Thyroid gland (tissue), 4 donors: ENCODE measurements at regions not wholly inside any gene's neighbourhood (a gene's known extent, or its start where the extent isn't known, plus 50 kb on each side); places are given as distances from the start of the nearest gene placed in this dataset.
"Not testable (repeated sequence)": the region's sequence is repeated elsewhere in the genome, so short reads cannot be mapped to it uniquely, and the experiment has no call there.

ENCODE experiments used
- DNase-seq, 2 donors: peaks; one replicate each; pipeline ENCODE4 v3.0.0-alpha.2; 2019
- H3K27ac ChIP-seq, 3 donors: fragments of 200-600 bp; sonication (generic); 1 replicate in 2 of 3; 2 replicates in 1 of 3; pipeline ENCODE4 v1.5.1; 2016 to 2019; ENCODE audit warnings: mild to moderate bottlenecking in 1 of 3, moderate library complexity in 1 of 3
- H3K27me3 ChIP-seq: fragments of 200-600 bp; sonication (generic); one replicate; pipeline ENCODE4 v1.5.1; 2019
- H3K36me3 ChIP-seq, 2 donors: fragments of 200-600 bp; sonication (generic); one replicate each; pipeline ENCODE4 v1.5.1; 2016 to 2019
- H3K4me1 ChIP-seq, 2 donors: fragments of 200-600 bp; sonication (generic); one replicate each; pipeline ENCODE4 v1.5.1; 2017 to 2019
- H3K4me3 ChIP-seq, 3 donors: fragments of 200-600 bp; sonication (generic); replicated peaks in 1 of 3; 1 replicate in 2 of 3; 2 replicates in 1 of 3; pipeline ENCODE4 v1.5.1; 2016; ENCODE audit warnings: mild to moderate bottlenecking in 1 of 3
- H3K9me3 ChIP-seq: fragments of 200-600 bp; sonication (generic); one replicate; pipeline ENCODE4 v1.5.1; 2017
- POLR2A ChIP-seq, 2 donors: fragments of 450-650 bp; IDR thresholded peaks; one replicate each; pipeline ENCODE4 v1.6.1; 2017; ENCODE audit warnings: antibody characterized with exemption in 2 of 2, mild to moderate bottlenecking in 2 of 2, moderate library complexity in 1 of 2
- WGBS, 2 donors: methylation state at CpG; one replicate each; pipeline ENCODE4 v1.1.5; 2017; 5-methylcytosine and 5-hydroxymethylcytosine counted together
- intact Hi-C: fragments of 100-400 bp; cut with DNase I; formaldehyde crosslinking; loops from one replicate; pipeline ENCODE4 v1.15.1; 2023
- TF ChIP-seq, protein P1 (sequence below), 6 experiments: fragments of 200-600 bp in 3 of 6; fragments of 450-650 bp in 3 of 6; sonication (generic) in 3 of 6; IDR thresholded peaks; one replicate each; pipeline ENCODE4 v1.5.1; 2016 to 2019; ENCODE audit warnings: antibody characterized with exemption in 6 of 6, mild to moderate bottlenecking in 2 of 6, inconsistent platforms in 1 of 6, moderate library complexity in 1 of 6

DNA sequence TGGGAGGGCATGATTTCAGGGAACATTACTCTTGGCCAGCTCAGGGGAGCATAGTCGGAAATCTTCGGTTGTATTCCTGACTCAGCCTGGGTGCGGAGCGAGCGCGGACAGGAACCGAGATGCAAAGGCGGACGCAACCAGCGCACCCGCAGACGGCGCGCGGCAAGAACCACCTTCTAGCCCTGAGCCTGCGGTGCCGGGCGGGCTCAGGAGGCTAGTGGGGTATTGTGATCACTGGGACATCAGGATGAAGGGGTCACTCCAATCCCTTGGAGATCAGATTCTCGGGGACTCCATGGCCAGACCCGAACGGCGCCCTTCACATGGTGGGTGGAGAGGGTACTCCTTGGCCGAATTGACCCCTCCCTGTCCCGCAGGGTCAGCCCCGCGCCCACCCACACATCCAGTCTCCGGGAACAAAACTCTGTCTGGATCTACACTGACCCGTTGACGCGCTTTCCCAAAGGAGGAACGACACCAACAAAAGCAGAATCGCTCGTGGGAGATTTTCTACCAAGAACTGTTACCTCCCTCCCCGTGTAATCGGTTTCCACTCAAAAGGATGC, 730.5 kb downstream of the ZWINT start:
- DNase-seq: peak; percentile 16 to 27
- Histone ChIP-seq H3K4me1 (peaks cover 0 to 9% of the 10 kb centered on the region in 2 donors), H3K27me3 (no peaks in the 10 kb centered on the region), H3K36me3 (no peaks in the 10 kb centered on the region), H3K4me3 (peak overlapping the region; percentile 2 to 69 (median 44)), H3K27ac (no peak overlapping the region), H3K9me3 (no peaks in the 10 kb centered on the region)
- TF ChIP-seq, protein P1, sequence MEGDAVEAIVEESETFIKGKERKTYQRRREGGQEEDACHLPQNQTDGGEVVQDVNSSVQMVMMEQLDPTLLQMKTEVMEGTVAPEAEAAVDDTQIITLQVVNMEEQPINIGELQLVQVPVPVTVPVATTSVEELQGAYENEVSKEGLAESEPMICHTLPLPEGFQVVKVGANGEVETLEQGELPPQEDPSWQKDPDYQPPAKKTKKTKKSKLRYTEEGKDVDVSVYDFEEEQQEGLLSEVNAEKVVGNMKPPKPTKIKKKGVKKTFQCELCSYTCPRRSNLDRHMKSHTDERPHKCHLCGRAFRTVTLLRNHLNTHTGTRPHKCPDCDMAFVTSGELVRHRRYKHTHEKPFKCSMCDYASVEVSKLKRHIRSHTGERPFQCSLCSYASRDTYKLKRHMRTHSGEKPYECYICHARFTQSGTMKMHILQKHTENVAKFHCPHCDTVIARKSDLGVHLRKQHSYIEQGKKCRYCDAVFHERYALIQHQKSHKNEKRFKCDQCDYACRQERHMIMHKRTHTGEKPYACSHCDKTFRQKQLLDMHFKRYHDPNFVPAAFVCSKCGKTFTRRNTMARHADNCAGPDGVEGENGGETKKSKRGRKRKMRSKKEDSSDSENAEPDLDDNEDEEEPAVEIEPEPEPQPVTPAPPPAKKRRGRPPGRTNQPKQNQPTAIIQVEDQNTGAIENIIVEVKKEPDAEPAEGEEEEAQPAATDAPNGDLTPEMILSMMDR (IDR thresholded peaks at IDR 0.05): no peak
- TF ChIP-seq POLR2A (IDR thresholded peaks at IDR 0.05): no peak
- intact Hi-C loops: no loop called here
- WGBS, 2 donors: 1 to 15% methylated on average over 23 to 34 of the region's 35 CpGs

DNA sequence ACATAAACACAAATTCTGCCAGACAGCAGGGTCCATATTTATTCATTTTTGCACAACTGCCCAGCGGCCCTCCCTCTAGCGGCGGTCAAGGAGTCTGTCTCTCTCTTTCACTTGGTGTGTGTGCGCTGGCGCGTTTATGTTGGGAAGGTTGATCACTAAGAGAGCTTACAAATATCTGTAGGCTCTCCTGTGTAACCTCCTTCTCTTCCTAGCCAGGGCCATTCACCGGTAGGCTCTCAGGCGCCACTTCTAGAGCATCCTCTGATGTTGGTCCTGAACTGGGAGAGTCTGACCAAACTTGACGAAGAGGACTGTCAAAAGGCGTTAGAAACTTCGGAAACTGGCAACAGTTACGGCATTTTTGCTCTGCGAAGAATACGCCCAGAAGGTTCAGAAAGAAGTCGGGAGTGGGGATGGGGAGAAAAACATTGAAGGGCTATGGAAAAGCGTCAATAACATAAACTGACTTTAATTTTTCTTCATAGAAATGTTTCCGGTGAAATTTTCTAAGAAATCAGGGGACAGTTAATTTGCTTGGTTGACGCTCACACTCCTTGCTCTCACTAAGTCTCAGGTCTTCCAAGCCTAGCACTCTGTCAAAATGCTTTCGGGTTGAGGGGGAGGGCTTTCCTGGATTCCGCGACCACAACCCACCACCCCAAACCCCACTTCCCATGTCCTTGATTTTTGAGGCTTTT, 731.1 kb downstream of the ZWINT start:
- Histone ChIP-seq H3K27ac (no peak overlapping the region), H3K36me3 (no peaks in the 10 kb centered on the region), H3K9me3 (no peaks in the 10 kb centered on the region), H3K27me3 (no peaks in the 10 kb centered on the region), H3K4me3 (peak overlapping the region in 2 of 3 donors; percentile 44 to 69), H3K4me1 (peaks cover 0 to 9% of the 10 kb centered on the region in 2 donors)
- peak; percentile 47 to 57 for DNase-seq
- 6% methylated on average over 21 of the region's 21 CpGs for WGBS, 2 donors
- TF ChIP-seq, protein P1 (IDR thresholded peaks at IDR 0.05): peak in 3 of 6 experiments; percentile 14 to 63 (median 36)
- TF ChIP-seq POLR2A (IDR thresholded peaks at IDR 0.05): no peak
- intact Hi-C loops: no loop called here

DNA sequence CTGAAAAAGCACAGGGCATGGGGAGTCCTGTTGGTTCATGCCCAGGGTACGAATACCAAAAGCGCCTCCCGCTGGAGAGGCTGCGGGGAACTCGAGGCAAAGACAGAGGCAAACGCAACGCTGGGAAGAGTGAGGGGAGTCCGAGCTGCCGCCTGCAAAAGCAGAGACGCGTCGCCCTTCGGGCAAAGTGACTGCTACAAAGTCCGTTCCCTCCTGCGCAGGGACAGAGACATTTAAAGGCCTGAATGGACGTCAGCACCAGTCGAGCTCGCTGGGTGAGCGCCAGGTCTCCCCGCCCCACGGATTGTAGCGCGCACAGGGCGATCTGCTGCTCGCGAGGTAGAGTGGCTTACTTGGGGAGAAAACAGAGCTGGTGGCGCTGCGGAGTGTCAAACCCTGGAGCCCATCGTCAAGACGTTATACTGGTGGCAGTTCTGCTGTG, 732.8 kb downstream of the ZWINT start:
- TF ChIP-seq, protein P1 (IDR thresholded peaks at IDR 0.05): no peak
- TF ChIP-seq POLR2A (IDR thresholded peaks at IDR 0.05): no peak
- intact Hi-C loops: no loop called here
- 1 to 2% methylated on average over 23 to 28 of the region's 30 CpGs for WGBS, 2 donors
- no peak overlapping the region for H3K4me3 ChIP-seq
- H3K4me1 ChIP-seq: peaks cover 0 to 9% of the 10 kb centered on the region in 2 donors
- H3K27ac ChIP-seq: no peak overlapping the region
- no peaks in the 10 kb centered on the region for H3K9me3 ChIP-seq
- no peaks in the 10 kb centered on the region for H3K36me3 ChIP-seq
- peak; percentile 13 to 25 for DNase-seq
- no peaks in the 10 kb centered on the region for H3K27me3 ChIP-seq

DNA sequence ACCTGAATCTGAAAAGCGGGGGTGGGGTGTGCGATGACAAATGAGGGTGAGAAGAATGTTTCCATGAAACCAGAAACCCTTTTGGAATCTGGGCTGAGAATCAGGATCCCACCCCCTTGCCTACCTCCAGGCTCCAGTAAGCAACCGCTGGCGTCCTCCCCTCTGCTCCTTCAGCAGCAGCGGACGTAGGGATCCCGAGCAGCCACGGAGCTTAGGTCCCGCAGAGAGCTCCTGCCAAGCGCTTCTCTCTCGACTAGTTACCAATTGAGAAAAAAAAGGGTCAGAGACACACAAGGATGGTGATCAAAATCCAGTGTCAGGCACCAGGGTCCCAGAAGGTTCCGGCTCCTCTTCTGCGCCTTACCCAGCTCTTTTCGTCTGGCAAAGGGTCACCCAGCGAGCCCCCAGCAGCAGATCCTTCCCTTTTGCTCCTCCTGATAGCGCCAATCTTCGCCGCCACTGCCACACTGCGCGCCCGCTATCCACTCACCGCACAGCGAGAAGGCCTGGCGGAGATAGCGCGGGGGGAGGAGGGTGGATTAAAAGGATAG, 733.5 kb downstream of the ZWINT start:
- 3 to 6% methylated on average over 25 to 26 of the region's 26 CpGs for WGBS, 2 donors
- H3K9me3 ChIP-seq: no peaks in the 10 kb centered on the region
- no peaks in the 10 kb centered on the region for H3K36me3 ChIP-seq
- H3K4me1 ChIP-seq: peaks cover 0 to 9% of the 10 kb centered on the region in 2 donors
- DNase-seq: peak; percentile 5 to 7
- no peaks in the 10 kb centered on the region for H3K27me3 ChIP-seq
- no peak overlapping the region for H3K4me3 ChIP-seq
- H3K27ac ChIP-seq: no peak overlapping the region
- intact Hi-C loops: no loop called here
- TF ChIP-seq POLR2A (IDR thresholded peaks at IDR 0.05): no peak
- TF ChIP-seq, protein P1 (IDR thresholded peaks at IDR 0.05): no peak

GRCh38 chr10:55601690-55602478, 759.2 kb downstream of the ZWINT start:
- H3K27me3 ChIP-seq, H3K4me3 ChIP-seq, intact Hi-C loops, H3K4me1 ChIP-seq, H3K27ac ChIP-seq, H3K9me3 ChIP-seq, H3K36me3 ChIP-seq: not testable (repeated sequence)
- DNase-seq: peak in 1 of 2 donors; percentile 5
- WGBS, 2 donors: 3% methylated on average over 27 to 28 of the region's 29 CpGs
